HG03469 (cell line): ENCODE measurements at regions not wholly inside any gene's neighbourhood (a gene's known extent, or its start where the extent isn't known, plus 50 kb on each side); places are given as distances from the start of the nearest gene placed in this dataset.

ENCODE experiments used
- ATAC-seq: cut with Tn5 transposase; IDR thresholded peaks from one replicate; pipeline ENCODE4 v1.9.1; 2021; ENCODE audit warnings: mild to moderate bottlenecking, moderate library complexity, moderate number of reproducible peaks; ENCODE audit not compliant: unreplicated experiment

DNA sequence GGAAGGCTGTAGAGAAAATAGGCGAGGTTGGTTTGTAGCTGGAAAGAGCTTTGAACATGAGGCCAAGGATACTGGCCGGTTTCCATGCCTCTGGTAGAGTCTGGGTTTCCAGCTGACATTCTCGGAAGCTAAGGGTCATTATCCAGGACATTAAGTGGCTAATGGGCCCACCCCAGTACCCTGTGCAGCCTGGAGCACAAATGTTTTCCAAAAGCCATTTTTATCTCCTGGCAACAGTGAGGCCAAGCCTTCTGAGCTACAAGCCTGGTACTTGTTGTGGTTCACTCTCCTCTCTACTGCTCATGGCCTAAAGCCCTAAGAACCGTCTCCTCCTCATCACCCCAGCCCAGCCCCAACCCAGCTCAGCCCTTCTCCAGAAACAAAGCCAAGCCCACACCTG, 122.9 kb downstream of the DMRTA2 start:
- no peak for ATAC-seq

GRCh38 chr1:50295566-50295965, 127.7 kb downstream of the DMRTA2 start:
- no peak for ATAC-seq

DNA sequence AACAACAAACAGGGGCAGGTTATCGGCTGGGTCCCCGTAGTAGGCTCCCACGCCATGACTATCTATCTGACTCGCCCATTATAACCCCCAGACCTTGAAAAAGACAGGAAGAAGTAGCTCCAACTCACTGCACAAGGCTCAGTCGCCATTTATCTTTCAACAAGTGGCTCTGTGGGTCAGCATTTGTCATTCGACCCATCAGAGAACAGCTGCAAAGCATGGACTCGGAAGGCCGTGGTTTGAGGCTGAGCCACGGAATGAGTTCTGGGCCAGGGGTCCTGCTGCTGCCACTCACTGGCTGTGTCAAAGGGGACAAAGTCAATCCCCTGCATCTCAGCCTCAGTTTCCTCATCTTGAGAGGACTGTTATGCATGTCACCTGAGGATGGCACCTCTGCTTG, 131.0 kb downstream of the DMRTA2 start:
- ATAC-seq, result no peak

- ATAC-seq, result peak; percentile 65
These were observed 133.7 kb downstream of the DMRTA2 start for GRCh38 chr1:50289495-50289894.

- ATAC-seq, result no peak
These were observed 137.2 kb downstream of the DMRTA2 start for GRCh38 chr1:50285994-50286393.

DNA sequence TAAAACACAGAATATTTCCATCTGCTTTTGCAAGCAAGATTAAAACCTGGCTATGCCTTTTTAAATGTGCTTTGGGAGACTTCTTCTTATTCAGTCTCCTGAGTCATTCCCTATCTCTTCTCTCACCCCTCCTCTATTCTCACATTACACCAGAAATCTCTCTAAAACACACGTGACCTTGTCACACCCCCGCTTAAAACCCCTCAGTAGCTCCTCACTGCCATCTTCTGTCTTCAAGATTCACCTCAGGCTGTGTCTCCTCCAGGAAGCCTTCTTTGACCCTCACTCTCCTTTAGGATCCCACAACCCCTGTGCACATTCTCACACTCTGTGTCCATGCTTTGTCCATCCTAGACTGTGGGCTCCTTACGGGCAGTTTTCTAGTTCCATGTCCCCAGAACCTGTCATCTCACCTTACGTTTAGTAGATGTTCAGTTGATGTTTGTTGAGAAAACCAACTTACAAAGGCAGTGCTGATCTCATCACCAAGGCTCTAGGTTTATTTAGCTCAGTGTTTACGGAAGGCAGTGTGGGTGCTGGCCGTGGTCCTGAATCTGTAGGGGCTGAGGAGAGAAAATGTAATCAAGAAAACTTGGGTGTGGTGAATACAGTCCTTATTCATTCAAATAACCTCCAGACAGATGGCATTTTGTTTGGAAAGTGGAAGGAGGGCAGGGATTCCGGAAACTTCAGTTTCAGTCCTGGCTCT, 143.5 kb downstream of the DMRTA2 start:
- ATAC-seq, result no peak

- ATAC-seq, result no peak
These were observed 144.3 kb downstream of the DMRTA2 start for GRCh38 chr1:50278961-50279360.

DNA sequence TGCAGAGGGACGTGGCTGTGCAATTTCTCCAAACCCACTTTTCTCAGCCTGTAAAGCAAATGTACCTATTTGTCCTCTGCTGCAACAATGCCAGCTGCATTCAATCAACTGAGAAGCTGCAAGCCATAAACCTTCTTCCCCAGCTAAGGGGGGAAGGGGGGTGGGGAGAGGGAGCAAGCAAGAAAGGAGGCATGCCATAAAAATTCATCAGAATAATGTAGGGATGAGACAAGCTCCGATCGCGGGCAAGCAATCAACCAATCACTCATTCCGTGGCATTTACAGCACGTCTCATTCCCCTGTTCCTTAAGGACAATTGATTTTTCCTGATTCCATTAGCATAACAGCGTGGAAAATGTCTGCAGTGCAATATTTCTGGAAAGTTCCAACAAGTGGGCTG, 144.8 kb downstream of the DMRTA2 start:
- no peak for ATAC-seq

GRCh38 chr1:50275566-50275965, 147.7 kb downstream of the DMRTA2 start:
- ATAC-seq, result no peak

DNA sequence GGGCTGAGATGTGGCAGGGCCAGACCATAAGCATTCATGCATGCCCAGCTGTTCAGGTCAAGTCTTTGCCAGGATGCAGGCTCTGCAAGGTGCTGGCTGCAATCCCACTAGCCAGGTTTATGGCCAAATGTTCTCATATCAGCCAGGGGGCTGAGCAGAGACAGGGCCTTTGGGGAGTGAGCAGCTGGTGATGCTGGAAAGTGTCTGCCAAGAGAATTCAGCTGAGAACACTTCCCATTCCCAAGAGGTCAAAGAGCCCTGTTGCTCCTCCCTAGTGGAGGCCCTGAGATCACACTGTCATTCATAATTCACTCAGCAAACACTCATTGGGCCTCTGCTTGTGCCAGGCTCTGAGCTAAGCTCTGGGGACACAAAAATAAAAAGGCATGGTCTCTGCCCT, 150.3 kb downstream of the DMRTA2 start:
- ATAC-seq, result no peak

DNA sequence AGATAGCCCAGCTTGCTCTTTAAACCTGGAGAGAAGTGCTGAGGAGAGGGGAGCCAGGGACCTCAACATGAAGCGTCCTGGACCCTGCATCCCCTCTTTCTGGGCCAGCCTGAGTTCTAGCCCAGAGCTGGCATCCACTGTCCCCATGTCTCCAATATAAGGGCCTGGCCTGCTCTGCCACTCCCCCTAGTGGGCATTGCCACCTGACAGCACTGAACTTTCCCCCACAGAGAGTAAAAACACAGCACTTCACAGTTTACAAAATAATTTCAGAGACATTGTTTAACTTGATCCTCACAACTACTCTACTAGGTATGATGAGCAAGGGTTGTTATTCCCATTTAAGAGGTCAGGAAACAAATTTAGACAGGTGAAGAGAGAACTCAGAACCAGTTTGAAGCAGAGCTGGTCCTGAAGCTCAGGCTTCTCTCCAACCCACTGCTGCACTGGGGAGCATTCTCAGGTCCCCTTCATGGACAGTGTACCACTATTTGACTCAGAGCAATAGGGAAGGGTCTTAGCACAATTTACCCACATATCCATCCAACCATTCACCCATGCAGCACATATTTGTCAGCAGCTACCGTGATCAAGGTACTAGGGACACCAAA, 151.2 kb downstream of the DMRTA2 start:
- no peak for ATAC-seq

DNA sequence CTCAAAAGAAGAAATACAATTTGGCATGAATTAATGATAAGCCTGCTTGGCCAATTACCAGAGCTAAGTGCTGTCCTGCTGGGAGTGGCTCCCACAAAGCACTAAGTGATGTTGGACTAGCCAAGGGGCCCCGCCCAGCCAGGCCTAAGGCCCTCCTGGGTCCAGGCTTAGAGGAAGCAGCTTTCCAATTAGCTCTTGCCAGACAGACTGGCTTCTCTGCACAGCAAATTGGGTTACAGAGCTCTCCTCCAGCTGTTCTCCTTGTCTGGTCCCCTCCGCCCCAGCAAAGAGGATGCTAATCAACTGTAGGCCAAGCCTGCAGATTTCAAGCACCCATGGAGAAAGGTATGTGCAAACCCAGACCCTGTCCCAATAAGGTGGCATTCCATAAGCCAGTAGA, 151.9 kb downstream of the DMRTA2 start:
- no peak for ATAC-seq

DNA sequence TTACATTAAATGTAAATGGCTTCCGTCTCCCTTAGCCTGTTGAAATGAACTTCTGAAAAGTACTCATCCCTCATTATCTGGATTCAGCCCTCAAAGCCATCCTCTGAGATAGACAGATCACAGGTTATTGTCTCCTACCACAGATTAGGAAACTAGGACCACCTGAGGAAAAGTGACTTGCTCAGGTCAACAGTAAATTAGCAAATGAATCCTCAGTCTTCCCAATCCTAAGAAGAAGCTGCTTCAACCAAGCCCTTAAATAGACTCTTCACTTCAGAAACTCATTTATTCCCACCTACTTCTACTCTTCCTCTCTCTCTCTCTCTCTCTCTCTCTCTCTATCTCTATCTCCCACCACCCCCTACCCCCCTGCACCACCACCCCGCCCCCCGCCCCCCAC, 152.3 kb downstream of the DMRTA2 start:
- no peak for ATAC-seq

DNA sequence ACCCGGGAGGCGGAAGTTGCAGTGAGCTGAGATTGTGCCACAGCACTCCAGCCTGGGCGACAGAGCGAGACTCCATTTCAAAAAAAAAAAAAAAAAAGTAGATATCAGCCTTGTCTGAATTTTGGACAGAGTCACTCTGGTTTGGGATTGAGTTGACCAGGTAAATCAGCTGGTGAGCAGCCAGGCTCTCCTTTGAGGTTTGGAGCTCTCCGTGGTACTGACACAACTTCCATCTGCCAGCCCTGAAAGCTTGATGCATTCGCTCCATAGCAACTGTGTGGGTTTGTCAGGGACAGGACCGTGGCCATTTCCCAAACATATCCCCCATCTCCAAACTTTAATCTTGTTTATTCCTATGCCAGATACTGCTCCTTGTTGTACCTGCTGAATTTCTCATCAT, 155.2 kb downstream of the DMRTA2 start:
- ATAC-seq, result no peak

- ATAC-seq, result no peak
These were observed 156.7 kb downstream of the DMRTA2 start for GRCh38 chr1:50266509-50266908.

DNA sequence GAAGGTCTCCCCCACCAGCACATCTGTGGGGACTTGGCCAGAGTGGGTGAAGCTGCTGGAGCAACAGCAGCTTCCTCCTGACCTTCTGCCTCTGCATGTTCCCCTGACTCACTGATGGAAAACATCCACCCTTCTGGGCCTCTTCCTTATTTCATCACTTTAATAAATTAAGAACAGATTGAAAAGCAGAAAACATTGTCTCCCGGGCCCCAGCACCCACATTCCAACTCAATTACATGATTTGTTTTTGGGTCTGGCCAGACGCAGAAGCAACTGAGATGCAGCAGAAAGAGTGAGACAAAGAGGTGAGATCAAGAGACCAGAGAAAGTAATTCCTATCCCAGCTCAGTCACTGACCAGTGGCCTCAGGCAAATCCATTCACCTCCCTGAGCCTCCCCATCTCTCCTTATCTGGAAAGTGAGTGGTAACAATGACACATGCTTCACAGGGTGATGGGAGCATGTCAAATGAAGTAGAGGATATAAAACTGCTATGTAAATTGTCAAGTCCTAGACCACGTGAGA, 157.1 kb downstream of the ELAVL4 start:
- no peak for ATAC-seq

- ATAC-seq, result no peak
These were observed 155.9 kb downstream of the ELAVL4 start for GRCh38 chr1:50264590-50264989.

GRCh38 chr1:50262436-50262835, 153.7 kb downstream of the ELAVL4 start:
- no peak for ATAC-seq

DNA sequence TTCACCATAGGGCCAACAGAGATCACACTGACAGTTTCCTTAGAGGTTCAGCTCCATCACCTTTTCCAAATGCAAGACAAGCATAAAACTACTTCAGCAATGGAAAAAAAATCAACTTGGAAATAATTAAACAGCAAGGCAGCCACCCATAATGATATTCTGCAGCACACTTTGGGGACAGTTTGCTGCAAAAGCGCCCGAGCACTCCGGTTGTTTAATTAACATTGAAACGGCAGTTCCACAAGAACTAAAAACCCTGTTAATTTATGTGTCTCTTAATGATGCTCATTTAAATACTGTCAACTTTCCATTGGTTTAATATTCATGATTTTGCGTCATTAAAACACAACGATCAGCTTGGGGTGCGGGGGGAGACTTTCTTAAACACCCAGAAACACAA, 153.2 kb downstream of the ELAVL4 start:
- ATAC-seq, result no peak

- no peak for ATAC-seq
These were observed 149.4 kb downstream of the ELAVL4 start for GRCh38 chr1:50257940-50258685.

DNA sequence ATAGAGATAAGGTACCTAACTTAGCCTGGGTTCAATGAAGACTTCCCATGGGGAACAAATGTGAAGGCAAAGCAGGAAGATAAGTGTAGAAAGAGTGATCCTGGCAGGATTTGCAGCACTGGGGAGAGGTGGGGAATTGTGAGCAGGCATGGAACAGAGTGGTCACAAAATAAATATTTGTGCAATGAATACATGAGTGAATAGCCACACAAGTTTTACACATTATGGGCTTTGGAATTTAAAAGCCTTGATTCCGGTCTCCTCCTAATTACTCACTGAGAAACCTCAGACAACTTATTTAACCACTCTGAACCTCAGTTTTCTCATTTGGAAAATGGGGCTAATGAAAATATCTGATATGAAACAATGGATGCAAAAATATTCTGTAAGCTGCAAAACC, 148.3 kb downstream of the ELAVL4 start:
- no peak for ATAC-seq
